GM18520 (cell line): ENCODE measurements at regions not wholly inside any gene's neighbourhood (a gene's known extent, or its start where the extent isn't known, plus 50 kb on each side); places are given as distances from the start of the nearest gene placed in this dataset.

ENCODE experiments used
- ATAC-seq: cut with Tn5 transposase; IDR thresholded peaks from one replicate; pipeline ENCODE4 v1.9.1; 2021; ENCODE audit not compliant: unreplicated experiment

DNA sequence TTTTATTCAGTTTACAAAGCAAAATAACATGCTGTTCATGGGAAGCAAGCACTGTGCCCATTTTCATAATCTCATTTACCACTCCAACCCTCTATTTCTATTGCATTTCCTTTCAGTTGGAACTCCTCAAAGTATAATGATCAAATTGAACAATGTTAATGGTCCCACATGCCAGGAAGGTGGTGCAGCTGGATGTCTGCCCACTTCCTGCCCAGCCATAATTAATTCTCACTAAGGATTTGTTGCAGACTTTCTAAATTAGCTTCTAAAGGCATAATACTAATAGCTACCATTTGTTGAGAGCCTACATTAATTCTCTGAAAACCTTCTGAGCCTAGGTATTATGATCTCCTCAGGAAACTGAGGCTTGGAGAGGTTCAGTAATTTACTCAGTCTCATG is 316.1 kb upstream of the TPM1 start:
- ATAC-seq = no peak

DNA sequence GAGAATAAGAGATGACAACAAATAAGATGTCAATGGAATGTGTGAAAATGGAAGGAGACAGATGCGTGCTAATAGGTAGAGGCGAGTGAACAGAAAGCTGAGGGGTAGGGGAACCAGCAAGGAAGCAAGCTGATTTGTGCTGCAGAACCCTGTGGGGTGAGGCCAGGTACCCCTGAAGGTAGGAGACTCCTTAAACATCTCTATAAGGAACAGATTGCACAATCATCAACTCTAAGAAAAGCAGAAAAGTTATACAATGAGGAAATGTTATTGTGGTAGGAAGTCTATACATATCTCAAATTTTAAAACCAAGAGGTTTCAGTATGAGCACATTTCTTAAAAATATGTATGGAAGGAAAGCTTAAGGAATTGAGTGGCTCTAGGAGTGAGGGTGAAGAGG is 315.0 kb upstream of the TPM1 start:
- no peak for ATAC-seq

DNA sequence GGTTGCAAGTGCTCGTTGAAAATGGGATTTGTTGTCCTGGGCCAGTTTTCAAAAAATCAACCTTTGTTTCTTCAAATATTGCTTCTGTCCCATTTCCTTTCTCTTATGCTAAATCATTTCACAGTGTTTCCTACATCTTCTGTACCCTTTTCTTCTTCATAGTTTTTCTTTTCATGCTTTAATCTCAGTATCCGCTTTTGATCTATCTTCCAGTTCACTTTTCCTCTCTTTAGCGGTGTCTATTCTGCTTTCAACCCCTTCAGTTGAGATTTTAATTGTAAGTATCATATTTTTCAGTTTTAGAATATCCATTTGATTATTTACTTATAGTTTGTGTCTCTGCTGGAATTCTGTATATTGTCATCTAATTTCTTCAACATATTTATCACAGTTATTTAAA is 311.7 kb upstream of the TPM1 start:
- no peak for ATAC-seq

DNA sequence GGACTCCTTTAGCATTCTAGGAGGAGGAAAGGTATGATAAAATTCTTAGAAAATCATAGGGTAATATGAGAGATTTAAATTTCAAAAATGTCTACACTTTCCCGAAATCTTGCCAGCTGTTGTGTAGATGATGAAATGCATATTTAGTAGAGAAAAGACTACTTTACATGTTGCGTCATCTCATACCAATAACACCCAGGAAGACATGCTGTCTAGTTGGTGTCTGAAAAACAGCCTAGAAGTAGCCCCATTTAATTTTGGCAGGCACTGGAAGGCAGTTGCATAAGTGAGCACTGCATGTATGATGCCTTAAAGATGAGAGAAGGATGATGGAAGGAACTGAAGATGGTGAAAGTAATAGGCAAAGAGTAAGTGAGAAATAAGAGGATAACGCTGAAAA is 310.5 kb upstream of the TPM1 start:
- no peak for ATAC-seq

DNA sequence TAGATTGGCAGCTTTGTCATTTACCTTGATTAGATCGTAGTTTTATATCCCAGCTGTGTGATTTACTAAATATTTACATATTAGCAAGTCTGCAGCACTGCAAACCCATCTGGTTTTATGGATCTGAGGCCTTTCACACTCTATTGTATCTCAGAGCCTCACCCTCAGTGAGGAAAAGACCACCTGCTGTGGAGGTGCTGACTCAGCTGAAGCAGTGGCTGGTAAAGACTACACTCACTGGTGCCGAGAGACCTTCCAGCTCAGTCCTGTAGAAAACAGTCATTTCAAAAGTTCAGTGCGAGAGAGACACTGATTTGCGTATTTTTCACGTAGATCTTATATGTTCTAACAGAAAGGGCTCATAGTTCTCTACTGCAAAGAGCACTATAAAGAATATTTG is 307.8 kb upstream of the TPM1 start:
- no peak for ATAC-seq

DNA sequence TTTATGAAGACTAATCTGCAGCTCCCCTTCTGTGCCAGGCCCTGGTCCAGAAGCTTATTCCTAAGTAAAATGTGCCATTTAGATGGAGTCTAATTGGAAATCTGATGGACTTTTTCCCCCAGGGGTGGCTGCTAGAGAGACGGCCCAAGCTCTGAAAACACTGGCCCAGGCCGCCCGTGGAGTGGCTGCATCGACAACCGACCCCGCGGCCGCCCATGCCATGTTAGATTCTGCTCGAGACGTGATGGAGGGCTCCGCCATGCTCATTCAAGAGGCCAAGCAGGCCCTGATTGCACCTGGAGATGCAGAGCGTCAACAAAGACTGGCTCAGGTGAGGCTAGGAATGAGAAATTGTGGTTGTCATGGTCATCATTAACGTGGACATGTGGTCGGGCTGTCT is 305.8 kb upstream of the TPM1 start:
- no peak for ATAC-seq

DNA sequence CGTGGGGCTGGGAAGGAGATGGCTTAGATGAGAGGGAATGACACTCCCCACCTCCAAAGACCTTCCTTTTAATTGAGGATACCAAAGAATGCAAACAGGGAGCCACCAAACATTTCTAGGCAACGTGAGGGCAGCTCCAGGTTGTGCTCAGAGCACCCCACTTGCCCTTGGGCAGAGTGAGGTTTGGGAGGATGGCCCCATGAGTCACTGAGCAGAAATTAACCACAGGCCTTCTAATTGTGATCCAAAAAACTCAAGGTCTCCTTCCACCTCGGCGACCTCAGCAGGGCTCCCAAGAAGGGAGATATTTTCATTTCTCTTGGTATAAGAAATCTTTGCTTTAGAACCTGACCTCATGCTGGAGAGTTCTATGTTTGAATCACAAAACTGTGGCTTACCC is 305.0 kb upstream of the TPM1 start:
- no peak for ATAC-seq

DNA sequence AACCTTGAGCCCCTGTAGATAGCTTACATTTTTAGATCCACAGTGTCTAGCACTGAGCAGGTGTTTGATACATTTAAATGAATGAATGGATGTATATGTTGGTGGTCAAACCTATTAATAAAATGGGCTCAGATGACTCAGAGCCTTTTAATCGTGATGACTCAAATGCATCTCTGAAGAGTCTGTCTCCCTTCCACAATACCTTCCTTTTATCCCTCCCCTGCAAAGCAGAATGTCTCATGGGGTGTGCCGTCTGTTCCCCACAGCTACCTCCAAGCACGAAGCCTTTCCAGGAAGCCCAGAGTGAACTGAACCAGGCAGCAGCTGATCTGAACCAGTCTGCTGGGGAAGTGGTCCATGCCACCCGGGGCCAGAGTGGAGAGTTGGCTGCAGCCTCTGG is 303.5 kb upstream of the TPM1 start:
- ATAC-seq = no peak

DNA sequence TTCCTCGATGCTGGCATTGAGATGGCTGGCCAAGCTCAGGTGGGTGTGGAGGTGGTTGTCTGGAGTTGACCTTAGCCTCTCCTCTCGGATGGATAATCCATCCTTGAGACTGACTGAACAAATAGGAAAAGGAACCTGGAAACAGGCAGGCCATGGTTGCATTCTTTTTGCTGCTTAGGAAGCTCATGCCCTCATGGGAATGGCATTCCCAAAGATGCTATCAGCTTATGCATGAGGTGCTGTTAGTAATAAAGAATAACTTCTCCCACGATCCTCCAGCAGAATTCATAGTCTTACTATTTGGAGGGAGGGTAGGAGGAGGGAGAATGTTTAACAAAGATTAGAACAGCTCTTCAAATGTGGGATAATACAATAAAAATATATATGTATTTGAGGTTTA is 303.0 kb upstream of the TPM1 start:
- no peak for ATAC-seq

DNA sequence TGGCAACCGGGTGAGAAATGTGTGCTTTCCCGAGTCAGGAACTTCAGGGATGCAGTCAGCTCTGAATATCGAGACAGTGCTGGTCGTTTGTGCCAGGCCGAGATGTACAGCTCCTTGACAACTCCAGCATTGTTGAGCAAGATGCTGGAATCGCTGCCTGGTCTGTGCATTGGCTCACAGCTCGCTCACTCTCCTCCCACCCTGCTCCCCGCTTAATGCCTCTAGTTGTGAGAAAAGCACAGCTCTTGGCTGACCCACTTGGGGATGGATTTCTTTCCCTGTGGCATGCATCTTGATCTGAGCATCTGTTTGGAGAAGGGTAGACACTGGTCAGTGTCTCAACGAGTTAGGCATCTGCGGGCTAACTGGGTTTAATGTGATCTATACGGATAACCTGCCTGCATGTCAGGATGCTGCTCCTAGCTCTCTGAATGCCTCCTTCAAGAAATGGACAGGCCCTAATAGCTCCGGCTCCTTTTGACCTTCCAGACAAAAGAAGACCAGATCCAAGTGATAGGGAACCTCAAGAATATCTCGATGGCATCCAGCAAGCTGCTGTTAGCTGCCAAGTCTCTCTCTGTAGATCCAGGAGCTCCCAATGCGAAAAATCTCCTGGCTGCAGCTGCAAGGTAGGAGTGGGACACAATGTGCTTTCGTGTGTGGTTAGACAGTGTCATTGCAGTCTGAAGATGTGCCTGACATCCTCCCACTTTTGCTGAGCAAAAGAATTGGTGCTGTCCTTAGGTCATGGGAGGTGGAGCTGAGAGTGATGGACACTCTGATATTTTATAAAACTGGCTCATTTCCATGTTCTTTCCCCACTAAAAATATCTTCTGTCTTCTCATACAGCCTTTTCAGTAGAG is 302.2 kb upstream of the TPM1 start:
- no peak for ATAC-seq

DNA sequence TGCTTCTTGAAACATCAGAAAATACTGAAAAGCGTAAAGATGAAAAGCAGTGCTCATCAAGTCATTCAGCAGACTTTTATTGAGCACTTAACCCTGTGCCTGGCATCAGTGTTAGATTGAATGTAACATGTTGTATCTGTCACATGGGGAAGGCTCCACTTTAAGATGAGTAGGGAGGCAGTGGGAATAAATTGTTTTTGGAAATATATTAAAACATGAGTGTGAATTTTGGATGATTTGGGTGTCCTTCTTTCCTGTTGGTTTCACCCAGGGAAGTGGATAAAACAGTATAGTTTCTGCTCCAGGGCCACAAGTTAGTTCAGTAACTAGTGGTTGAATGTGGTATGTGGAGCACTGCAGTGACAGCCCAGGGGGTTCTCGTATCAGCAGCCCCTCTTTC is 301.4 kb upstream of the TPM1 start:
- no peak for ATAC-seq

DNA sequence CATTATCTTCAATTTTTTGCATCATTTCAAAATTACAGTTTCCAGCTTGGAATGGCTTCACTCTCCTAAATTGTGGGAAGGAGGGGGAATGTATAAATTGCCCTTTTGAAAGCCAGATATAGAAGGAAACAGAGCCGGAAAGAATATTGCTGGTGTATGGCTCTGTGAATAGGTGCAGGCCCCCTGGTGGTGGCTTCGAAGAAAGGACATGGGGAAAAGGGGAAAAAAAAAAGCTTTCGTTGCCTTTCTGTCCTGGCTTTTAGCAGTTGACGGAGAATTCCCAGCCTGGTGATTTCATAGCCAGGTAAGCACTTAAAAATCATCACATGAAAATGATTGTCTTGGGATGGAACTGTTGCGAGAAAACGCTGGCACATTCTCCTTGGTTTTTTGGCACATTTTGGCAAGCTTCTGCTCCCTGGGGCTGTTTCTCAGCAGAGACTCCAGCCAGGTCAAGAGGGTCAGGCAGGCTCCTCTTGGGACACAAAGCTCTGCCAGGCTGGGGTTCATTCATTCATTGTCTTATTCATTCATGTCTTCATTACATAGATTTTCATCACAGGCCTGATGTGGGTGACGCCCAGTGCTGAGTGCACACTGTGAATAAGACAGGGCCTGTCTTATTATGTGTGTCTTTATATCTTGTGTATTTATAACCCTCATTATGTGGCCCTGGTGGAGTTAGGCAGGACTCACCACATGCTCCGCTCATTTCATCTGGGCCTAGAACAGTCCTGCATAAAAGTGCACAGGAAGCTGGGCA is 300.0 kb upstream of the TPM1 start:
- no peak for ATAC-seq

DNA sequence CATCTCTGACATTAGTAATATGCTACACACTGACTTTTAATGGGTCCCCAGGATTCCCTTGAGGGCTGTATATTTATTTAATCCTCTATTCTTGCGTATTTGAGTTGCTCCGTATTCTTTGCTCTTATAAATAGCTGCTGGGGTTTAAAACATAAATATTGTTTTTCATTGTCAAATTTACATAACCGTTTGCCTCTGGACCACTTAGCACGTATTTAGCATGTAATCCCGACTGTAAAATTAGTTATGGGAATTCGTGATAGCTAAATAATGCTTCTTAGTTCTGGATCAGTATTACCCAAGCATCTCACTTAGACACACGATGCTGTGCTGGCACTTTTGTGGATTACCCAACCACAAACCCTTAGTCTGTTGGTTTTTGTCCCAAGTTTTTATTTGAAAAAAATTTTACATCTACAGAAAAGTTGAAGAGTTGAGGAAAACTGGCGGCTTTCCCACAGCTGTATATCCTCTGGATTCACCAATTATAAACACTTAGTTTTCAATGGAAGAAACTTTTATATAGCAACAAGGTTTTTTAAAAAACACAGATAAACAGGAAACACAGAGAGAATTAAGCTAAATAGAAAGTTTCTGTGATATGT is 296.8 kb upstream of the TPM1 start:
- ATAC-seq = no peak

DNA sequence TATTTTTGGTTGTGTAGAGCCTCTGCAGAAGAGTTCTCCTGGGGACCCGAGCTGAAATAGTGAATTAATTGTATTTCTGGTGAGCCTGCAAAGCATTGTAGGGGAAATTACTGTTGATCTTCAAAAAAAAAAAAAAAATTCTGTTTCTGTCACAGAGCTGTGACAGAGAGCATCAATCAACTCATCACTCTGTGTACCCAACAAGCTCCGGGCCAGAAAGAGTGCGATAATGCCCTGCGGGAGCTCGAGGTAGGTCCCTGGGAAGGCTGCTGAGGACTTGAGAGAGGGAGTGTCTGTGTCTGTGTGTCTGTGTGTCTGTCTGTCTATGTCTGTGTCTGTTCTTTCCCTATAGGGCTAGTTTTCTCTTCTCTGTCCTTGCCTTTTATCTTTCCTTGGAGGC is 294.4 kb upstream of the TPM1 start:
- ATAC-seq = no peak

DNA sequence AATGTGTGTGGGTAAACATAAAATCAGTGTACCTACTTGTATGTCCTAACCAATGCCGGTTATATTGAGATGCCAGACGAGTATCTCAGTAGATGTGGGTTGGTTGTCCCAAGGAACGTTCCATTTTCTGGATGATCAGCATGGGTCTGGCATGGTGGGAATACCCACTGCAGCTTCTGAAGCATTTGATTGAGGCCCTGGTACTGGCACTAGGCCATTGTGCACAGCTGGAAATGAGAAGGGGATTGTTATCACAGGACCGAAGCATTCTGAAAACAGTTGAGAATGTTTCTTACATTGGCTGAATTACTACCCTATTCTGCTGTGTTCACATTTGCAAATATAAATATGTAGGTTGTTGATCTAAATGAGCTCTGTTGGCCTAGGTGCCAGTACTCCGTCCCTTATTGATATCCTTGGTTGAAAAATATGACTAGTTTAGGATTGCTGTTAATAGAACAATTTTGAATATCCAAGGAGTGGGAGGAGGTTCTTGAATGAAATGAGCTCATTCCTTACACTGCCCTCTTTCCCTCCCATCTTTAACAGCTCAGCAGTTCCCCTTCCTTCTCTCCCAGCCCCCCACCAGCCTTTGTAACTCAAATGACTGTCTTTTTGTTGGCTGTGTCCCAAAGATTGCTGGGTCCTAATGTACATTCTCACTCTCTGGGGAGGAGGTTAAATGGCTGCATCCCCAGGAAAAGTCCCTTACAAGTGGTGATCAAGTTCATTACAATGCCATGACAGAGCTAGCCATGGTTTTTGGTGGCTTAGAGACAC is 293.3 kb upstream of the TPM1 start:
- ATAC-seq = no peak

DNA sequence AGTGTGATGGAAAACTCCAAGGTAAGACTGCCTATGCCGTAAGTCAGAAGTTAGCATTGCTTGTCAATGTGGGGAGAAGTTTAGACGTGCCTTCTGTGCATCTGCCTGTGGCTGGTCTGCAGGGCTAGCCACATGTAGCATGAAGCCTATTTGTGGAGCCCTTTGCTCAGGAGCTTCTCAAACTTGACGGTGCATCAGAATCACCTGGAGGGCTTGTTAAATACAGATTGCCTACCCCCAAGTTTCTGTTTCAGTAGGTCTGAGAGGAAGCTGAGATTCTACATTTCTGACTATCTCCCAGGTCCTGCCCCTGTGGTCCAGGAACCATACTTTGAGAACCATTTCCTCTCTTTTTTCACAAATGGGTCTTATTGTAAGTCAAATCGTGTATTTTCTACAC is 292.1 kb upstream of the TPM1 start:
- no peak for ATAC-seq

DNA sequence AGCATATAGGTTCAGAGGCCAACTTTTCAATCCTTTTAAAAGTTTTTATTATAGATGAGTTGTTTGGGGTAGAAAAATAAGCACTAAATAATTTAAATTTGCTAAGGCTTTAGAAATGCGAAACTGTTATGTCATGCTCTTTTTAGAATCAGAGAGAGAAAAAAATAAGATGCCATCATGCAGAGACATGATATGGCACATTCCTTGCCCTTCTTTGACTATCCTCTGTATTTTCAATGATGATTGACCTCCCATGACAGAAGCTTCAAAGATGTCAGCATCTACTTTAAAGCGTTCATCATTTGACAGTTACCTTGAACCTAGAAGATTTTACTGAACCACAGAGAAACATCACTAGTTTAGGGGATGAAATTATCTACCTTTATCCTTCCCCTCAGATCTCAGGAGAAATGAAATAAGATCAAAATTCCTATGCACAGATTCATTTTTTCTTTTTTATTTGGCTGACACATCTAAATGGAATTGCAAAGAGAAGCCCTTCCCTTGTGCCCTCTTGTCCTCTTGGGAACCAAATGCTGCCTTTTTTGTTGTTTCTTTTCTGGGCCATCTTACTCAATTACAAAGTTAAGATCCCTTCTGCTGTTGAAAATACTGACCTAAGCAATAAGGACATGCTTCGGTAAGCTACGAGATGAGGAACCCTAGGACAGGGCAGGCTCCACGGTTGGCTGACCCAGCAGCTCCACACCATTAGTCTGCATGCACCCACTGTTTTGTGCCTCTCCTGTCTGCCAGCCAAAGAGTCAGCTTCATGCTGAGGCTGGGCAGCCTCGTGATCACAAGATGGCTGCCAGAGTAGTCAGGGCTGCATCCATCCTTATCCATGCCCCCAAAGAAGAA is 289.7 kb upstream of the TPM1 start:
- no peak for ATAC-seq

DNA sequence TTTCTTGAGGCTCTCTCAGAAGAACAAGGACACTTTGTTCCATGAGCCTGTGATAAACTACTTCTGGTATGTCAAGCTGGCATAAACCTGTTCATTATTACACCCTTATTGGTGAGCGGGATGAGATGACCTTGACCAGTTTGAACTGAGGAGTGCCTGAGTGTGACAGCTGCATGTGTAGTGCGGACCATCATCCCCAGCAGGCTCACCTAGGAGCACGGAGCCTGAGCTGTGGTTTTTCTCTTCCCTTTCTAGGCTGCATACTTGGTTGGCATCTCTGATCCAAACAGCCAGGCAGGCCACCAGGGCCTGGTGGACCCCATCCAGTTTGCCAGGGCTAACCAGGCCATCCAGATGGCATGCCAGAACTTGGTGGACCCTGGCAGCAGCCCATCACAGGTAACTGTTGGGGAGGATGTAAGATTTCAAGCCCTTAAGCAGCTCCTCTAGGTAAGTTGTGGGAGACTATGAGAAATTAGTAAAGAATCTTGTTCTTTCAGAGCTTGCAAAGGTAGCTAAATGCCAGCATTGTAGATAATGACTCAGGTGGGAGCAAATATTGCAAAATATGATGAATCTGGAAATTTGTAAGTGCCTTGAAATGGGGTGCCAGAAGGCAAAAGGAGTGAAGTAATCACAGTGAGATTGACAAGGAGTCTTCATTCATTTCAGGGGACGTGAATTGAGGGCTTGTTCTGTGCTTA is 288.9 kb upstream of the TPM1 start:
- ATAC-seq = no peak

DNA sequence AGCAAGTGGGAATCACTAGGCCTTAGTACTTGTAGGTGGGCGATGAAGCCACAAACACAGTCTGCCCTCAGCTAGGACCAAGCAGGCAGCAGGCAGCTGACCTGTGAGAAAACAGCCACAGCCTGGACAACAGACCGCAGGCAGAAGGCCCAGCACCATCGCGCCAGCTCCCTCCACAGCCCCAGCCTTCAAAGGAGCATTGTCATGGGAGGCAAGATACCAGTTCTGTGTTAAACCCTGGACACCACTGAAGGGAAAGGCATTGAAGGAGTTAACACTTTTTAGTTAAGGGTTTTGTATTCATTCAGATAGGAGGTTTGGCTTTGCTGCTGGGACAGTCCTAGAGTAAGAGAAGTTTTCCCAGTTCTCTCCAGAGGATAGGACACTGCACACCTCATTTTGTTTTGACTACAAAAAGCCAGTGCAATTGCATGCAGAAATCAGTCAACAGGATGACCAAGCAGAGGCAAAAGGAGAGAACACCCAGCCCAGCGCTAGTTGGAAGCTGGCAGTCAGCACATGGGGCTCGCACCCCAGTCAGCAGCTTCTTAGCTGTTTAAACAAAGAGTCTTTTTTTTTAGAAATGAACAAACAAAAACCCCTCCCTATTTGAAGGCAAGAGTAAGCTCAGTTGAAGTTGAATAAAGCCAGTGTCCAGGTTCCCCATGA is 286.1 kb upstream of the TPM1 start:
- no peak for ATAC-seq
